Glomerular visceral epithelial cell (primary cell): ENCODE measurements at regions not wholly inside any gene's neighbourhood (a gene's known extent, or its start where the extent isn't known, plus 50 kb on each side); places are given as distances from the start of the nearest gene placed in this dataset.

Experiments
- DNase-seq: peaks from one replicate; pipeline ENCODE4 v3.0.0-alpha.2; 2016; ENCODE audit errors: extremely low spot score

DNA sequence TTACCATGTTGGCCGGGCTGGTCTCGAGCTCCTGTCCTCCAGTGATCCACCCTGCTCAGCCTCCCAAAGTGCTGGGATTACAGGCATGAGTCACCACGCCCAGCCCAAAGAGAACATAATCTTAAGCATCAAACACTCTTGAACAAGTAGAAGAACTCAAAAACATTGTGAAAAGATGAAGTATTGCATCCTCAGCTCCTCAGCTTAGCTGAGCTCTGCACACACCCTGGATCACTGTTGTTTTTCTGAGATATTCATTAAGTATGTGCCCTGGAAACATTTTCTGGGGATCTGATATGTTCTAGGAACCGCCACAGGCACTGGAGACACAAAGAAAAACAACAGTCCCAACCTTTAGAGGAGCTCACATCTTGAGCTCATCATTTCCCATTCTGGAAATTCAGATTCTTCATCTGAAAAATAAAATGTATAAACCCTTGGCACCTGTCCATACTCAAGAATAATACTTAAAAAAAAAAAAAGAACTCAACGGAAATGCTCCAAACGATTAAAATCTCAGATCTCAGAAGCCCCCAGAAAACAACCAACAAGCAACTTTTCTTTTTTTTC lies 62.2 kb upstream of the ZNF462 start:
- DNase-seq: no peak

- no peak for DNase-seq
Observed at GRCh38 chr9:106801816-106802215, 61.1 kb upstream of the ZNF462 start.
